Muscle of back (tissue), 3 donors: ENCODE measurements at regions not wholly inside any gene's neighbourhood (a gene's known extent, or its start where the extent isn't known, plus 50 kb on each side); places are given as distances from the start of the nearest gene placed in this dataset.
A peak's percentile ranks its signal among the peaks of the same experiment; 100 is the strongest.

Experiments used
- DNase-seq, 3 donors: peaks; one replicate each; pipeline versions ENCODE4 v3.0.0 to v3.0.0-alpha.2; 2013

GRCh38 chr4:56286763-56287162 is 100.5 kb downstream of the AASDH start:
- no peak for DNase-seq

- no peak for DNase-seq
Measured at GRCh38 chr4:56283375-56283774, 103.9 kb downstream of the AASDH start.

GRCh38 chr4:56282004-56282403 is 105.3 kb downstream of the AASDH start:
- DNase-seq: no peak

GRCh38 chr4:56276547-56276946 is 110.7 kb downstream of the AASDH start:
- no peak for DNase-seq

GRCh38 chr4:56273391-56273790 is 113.9 kb downstream of the AASDH start:
- DNase-seq: no peak

- no peak for DNase-seq
Measured at GRCh38 chr4:56272927-56273326, 114.4 kb downstream of the AASDH start.

GRCh38 chr4:56272003-56272402 is 115.3 kb downstream of the AASDH start:
- no peak for DNase-seq

GRCh38 chr4:56271131-56271530 is 116.2 kb downstream of the AASDH start:
- no peak for DNase-seq

GRCh38 chr4:56267558-56267957 is 119.7 kb downstream of the AASDH start:
- no peak for DNase-seq

GRCh38 chr4:56264873-56265272 is 122.4 kb downstream of the AASDH start:
- no peak for DNase-seq

- DNase-seq: no peak
Measured at GRCh38 chr4:56261027-56261426, 126.3 kb downstream of the AASDH start.

GRCh38 chr4:56260320-56260719 is 127.0 kb downstream of the AASDH start:
- DNase-seq: no peak

GRCh38 chr4:56259655-56260054 is 127.6 kb downstream of the AASDH start:
- DNase-seq: no peak

GRCh38 chr4:56255820-56256219 is 131.5 kb downstream of the AASDH start:
- DNase-seq: no peak

- DNase-seq: no peak
Measured at GRCh38 chr4:56253666-56254305, 133.5 kb downstream of the AASDH start.

GRCh38 chr4:56252561-56253152 is 134.6 kb downstream of the AASDH start:
- DNase-seq: no peak

- DNase-seq: peak in 2 of 3 donors; percentile 6 to 30
Measured at GRCh38 chr4:56251556-56251955, 135.7 kb downstream of the AASDH start.

GRCh38 chr4:56250776-56251175 is 136.5 kb downstream of the AASDH start:
- peak in 2 of 3 donors; percentile 17 to 52 for DNase-seq

- DNase-seq: peak in 1 of 3 donors; percentile 24
Measured at GRCh38 chr4:56247646-56248045, 139.6 kb downstream of the AASDH start.

- no peak for DNase-seq
Measured at GRCh38 chr4:56246233-56246610, 141.1 kb downstream of the AASDH start.

GRCh38 chr4:56245547-56246232 is 141.6 kb downstream of the AASDH start:
- DNase-seq: no peak

GRCh38 chr4:56244681-56245080 is 142.6 kb downstream of the AASDH start:
- no peak for DNase-seq

GRCh38 chr4:56243107-56243506 is 144.2 kb downstream of the AASDH start:
- DNase-seq: no peak
